IMR-90 (cell line): ENCODE measurements at regions not wholly inside any gene's neighbourhood (a gene's known extent, or its start where the extent isn't known, plus 50 kb on each side); places are given as distances from the start of the nearest gene placed in this dataset.

Experiments used
- ATAC-seq: fragments of 200-7000 bp; cut with Tn5 transposase; 2 replicates; pipeline ENCODE4 v1.9.1; 2020; ENCODE audit warnings: low read depth, mild to moderate bottlenecking, moderate library complexity
- BruUV-seq: library from RNA; stranded (reverse); fragments of 400-500 nt; replicated peaks from 2 replicates; lab custom pipeline; 2021; lab: Mats Ljungman, UMichigan
- CTCF ChIA-PET: fragments of 300-600 bp; formaldehyde crosslinking; extraction: SDS; loops from one replicate; lab custom pipeline; 2021; ENCODE audit warnings: antibody characterized with exemption; lab: Yijun Ruan, JAX
- POLR2A ChIA-PET: fragments of 300-600 bp; sonication (Branson Sonifier 250); formaldehyde crosslinking; loops from one replicate; lab custom pipeline; 2022; ENCODE audit warnings: antibody characterized with exemption; ENCODE audit not compliant: unreplicated experiment; lab: Charles Lee
- DNase-seq: peaks from one replicate; pipeline ENCODE4 v3.0.0; 2013
- H2AFZ ChIP-seq: replicated peaks from 2 replicates; pipeline ENCODE3; 2013; ENCODE audit warnings: low read length, mild to moderate bottlenecking; ENCODE audit not compliant: poor library complexity
- H2AK5ac ChIP-seq: 2 replicates; pipeline ENCODE4 v1.6.1; 2013; ENCODE audit warnings: low read depth, low read length, inconsistent platforms
- H2AK9ac ChIP-seq: replicated peaks from 2 replicates; pipeline ENCODE3; 2013; ENCODE audit warnings: mild to moderate bottlenecking, low read depth, low read length, moderate library complexity; ENCODE audit not compliant: poor library complexity
- H2BK120ac ChIP-seq: 2 replicates; pipeline ENCODE4 v1.6.1; 2013; ENCODE audit warnings: low read depth, low read length, inconsistent platforms
- H2BK15ac ChIP-seq: 3 replicates; pipeline ENCODE4 v1.6.1; 2013; ENCODE audit warnings: low read depth, low read length, inconsistent platforms
- H2BK20ac ChIP-seq: 2 replicates; pipeline ENCODE4 v1.6.1; 2013; ENCODE audit warnings: low read depth, mild to moderate bottlenecking, inconsistent platforms, low read length, moderate library complexity
- H2BK5ac ChIP-seq: 2 replicates; pipeline ENCODE4 v1.6.1; 2013; ENCODE audit warnings: mild to moderate bottlenecking, low read depth, low read length, inconsistent platforms; ENCODE audit not compliant: poor library complexity, severe bottlenecking
- H3K14ac ChIP-seq: replicated peaks from 2 replicates; pipeline ENCODE4 v1.6.1; 2013; ENCODE audit warnings: low read depth, low read length, inconsistent platforms
- H3K18ac ChIP-seq: 2 replicates; pipeline ENCODE4 v1.6.1; 2013; ENCODE audit warnings: low read depth, low read length, control low read depth
- H3K23ac ChIP-seq: 2 replicates; pipeline ENCODE4 v1.6.1; 2013; ENCODE audit warnings: low read depth, low read length, inconsistent platforms
- H3K27ac ChIP-seq: 2 replicates; pipeline ENCODE4 v1.5.1; 2013; ENCODE audit warnings: mild to moderate bottlenecking, control low read depth, low read length; ENCODE audit not compliant: insufficient read depth
- H3K27me3 ChIP-seq: 2 replicates; pipeline ENCODE4 v1.6.1; 2013; ENCODE audit warnings: low read length; ENCODE audit not compliant: control insufficient read depth, insufficient read depth
- H3K36me3 ChIP-seq: 2 replicates; pipeline ENCODE4 v1.6.1; 2013; ENCODE audit warnings: low read length, mixed read lengths; ENCODE audit not compliant: control insufficient read depth, insufficient read depth
- H3K4ac ChIP-seq: 2 replicates; pipeline ENCODE4 v1.6.1; 2013; ENCODE audit warnings: low read depth, low read length, inconsistent platforms
- H3K4me1 ChIP-seq: 2 replicates; pipeline ENCODE4 v1.6.1; 2013; ENCODE audit warnings: low read length, mixed read lengths; ENCODE audit not compliant: control insufficient read depth, insufficient read depth
- H3K4me2 ChIP-seq: 2 replicates; pipeline ENCODE4 v1.6.1; 2013; ENCODE audit warnings: low read depth, mild to moderate bottlenecking, control low read depth, low read length, moderate library complexity
- H3K4me3 ChIP-seq: 2 replicates; pipeline ENCODE4 v1.5.1; 2013; ENCODE audit warnings: low read depth, mild to moderate bottlenecking, control low read depth, low read length, moderate library complexity; ENCODE audit not compliant: insufficient read depth
- H3K56ac ChIP-seq: 2 replicates; pipeline ENCODE4 v1.6.1; 2013; ENCODE audit warnings: low read length, inconsistent platforms; ENCODE audit not compliant: insufficient read depth; ENCODE audit errors: extremely low read depth
- H3K79me1 ChIP-seq, 2 experiments: 2 replicates each; pipeline ENCODE4 v1.6.1; 2013; ENCODE audit warnings: low read length in 2 of 2, inconsistent platforms in 1 of 2, low read depth in 1 of 2
- H3K9ac ChIP-seq: 2 replicates; pipeline ENCODE4 v1.6.1; 2013; ENCODE audit warnings: low read depth, low read length, control low read depth
- H3K9me1 ChIP-seq: 2 replicates; pipeline ENCODE4 v1.6.1; 2013; ENCODE audit warnings: low read length, inconsistent platforms; ENCODE audit not compliant: insufficient read depth
- H3K9me3 ChIP-seq: 2 replicates; pipeline ENCODE4 v1.6.1; 2013; ENCODE audit warnings: low read length; ENCODE audit not compliant: control insufficient read depth, insufficient read depth
- H4K20me1 ChIP-seq: 2 replicates; pipeline ENCODE4 v1.6.1; 2013; ENCODE audit warnings: low read length, inconsistent platforms; ENCODE audit not compliant: insufficient read depth
- H4K5ac ChIP-seq: 2 replicates; pipeline ENCODE4 v1.6.1; 2013; ENCODE audit warnings: mild to moderate bottlenecking, low read depth, low read length, control low read depth
- H4K8ac ChIP-seq, 2 experiments: 2 replicates each; pipeline ENCODE4 v1.6.1; 2013; ENCODE audit warnings: low read depth in 2 of 2, low read length in 2 of 2, control low read depth in 1 of 2, inconsistent platforms in 1 of 2
- H4K91ac ChIP-seq: 2 replicates; pipeline ENCODE4 v1.6.1; 2013; ENCODE audit warnings: low read depth, low read length, inconsistent platforms; ENCODE audit not compliant: insufficient read depth
- BHLHE40 ChIP-seq: fragments of 150-350 bp; IDR thresholded peaks from 2 replicates; pipeline ENCODE4 v1.6.1; 2016; ENCODE audit warnings: mild to moderate bottlenecking, low read depth, low read length
- CEBPB ChIP-seq: IDR thresholded peaks from 2 replicates; pipeline ENCODE4 v1.6.1; 2012; ENCODE audit warnings: low read depth, low read length, improper control_type of control experiment
- CHD1 ChIP-seq: IDR thresholded peaks from 2 replicates; pipeline ENCODE4 v1.6.1; 2012; ENCODE audit warnings: low read depth, low read length, improper control_type of control experiment
- CTCF ChIP-seq: conservative IDR thresholded peaks from 2 replicates; pipeline ENCODE4 v1.5.1; 2012; ENCODE audit warnings: mild to moderate bottlenecking, low read depth, low read length, improper control_type of control experiment
- ELK1 ChIP-seq: fragments of 150-350 bp; IDR thresholded peaks from 2 replicates; pipeline ENCODE4 v1.6.1; 2016; ENCODE audit warnings: low read depth, mild to moderate bottlenecking, low read length, moderate library complexity, borderline replicate concordance
- FOS ChIP-seq: fragments of 150-350 bp; IDR thresholded peaks from 2 replicates; pipeline ENCODE4 v1.6.1; 2016; ENCODE audit warnings: low read depth, low read length
- MAFK ChIP-seq: IDR thresholded peaks from 2 replicates; pipeline ENCODE4 v1.6.1; 2012; ENCODE audit warnings: low read depth, low read length, improper control_type of control experiment
- MAZ ChIP-seq: IDR thresholded peaks from 2 replicates; pipeline ENCODE4 v1.6.1; 2012; ENCODE audit warnings: low read depth, mild to moderate bottlenecking, low read length, improper control_type of control experiment, moderate library complexity, borderline replicate concordance
- MXI1 ChIP-seq: IDR thresholded peaks from 2 replicates; pipeline ENCODE4 v1.6.1; 2012; ENCODE audit warnings: low read depth, mild to moderate bottlenecking, low read length, moderate library complexity, borderline replicate concordance
- NFE2L2 ChIP-seq: fragments of 150-350 bp; IDR thresholded peaks from 2 replicates; pipeline ENCODE4 v1.6.1; 2016; ENCODE audit warnings: low read depth, mild to moderate bottlenecking, low read length
- POLR2A ChIP-seq: IDR thresholded peaks from 2 replicates; pipeline ENCODE4 v1.6.1; 2012; ENCODE audit warnings: mild to moderate bottlenecking, low read depth, low read length
- RAD21 ChIP-seq: IDR thresholded peaks from 2 replicates; pipeline ENCODE4 v1.6.1; 2012; ENCODE audit warnings: low read length, improper control_type of control experiment
- RCOR1 ChIP-seq: IDR thresholded peaks from 2 replicates; pipeline ENCODE4 v1.6.1; 2012; ENCODE audit warnings: mild to moderate bottlenecking, low read length, improper control_type of control experiment; ENCODE audit not compliant: insufficient replicate concordance
- RFX5 ChIP-seq: IDR thresholded peaks from 2 replicates; pipeline ENCODE4 v1.8.0; 2012; ENCODE audit warnings: low read depth, mild to moderate bottlenecking, low read length, moderate library complexity
- SMC3 ChIP-seq: fragments of 150-350 bp; IDR thresholded peaks from 2 replicates; pipeline ENCODE4 v1.6.1; 2016; ENCODE audit warnings: low read depth, mild to moderate bottlenecking, antibody characterized with exemption, low read length, moderate library complexity
- USF2 ChIP-seq: fragments of 150-350 bp; IDR thresholded peaks from 2 replicates; pipeline ENCODE4 v1.6.1; 2017; ENCODE audit warnings: mild to moderate bottlenecking, antibody characterized with exemption, low read length, low read depth
- WGBS, 2 experiments: methylation state at CpG; one replicate each; pipeline versions ENCODE4 v1.1.5 to v1.1.7; 2013; ENCODE audit warnings: missing lambda C conversion rate in 2 of 2; ENCODE audit not compliant: insufficient read length in 1 of 2; ENCODE audit errors: extremely low coverage in 2 of 2; 5-methylcytosine and 5-hydroxymethylcytosine counted together
- dilution Hi-C: fragments of 300-500 bp; cut with HindIII; formaldehyde crosslinking; loops from one replicate; pipeline ENCODE4 v1.14.3; 2018; ENCODE audit warnings: low sequenced_read_pairs; ENCODE audit not compliant: unreplicated experiment
- in situ Hi-C: fragments of 300-500 bp; cut with MboI; formaldehyde crosslinking; loops from 3 replicates; pipeline ENCODE4 v1.14.3; 2019; ENCODE audit warnings: low sequenced_read_pairs, inconsistent platforms, mixed read lengths
- intact Hi-C: fragments of 100-400 bp; cut with micrococcal nuclease; formaldehyde crosslinking; loops from 2 replicates; pipeline ENCODE4 v1.10.0; 2022

- Histone ChIP-seq H3K9me1 (peaks cover 3% of the 10 kb centered on the region; the same call in 1 of the 2 replicates), H2AFZ (no peak overlapping the region), H3K27me3 (no peaks in the 10 kb centered on the region), H2BK120ac (no peak overlapping the region), H2AK9ac (no peak overlapping the region), H2AK5ac (no peak overlapping the region), H4K8ac (no peak overlapping the region), H3K9ac (no peak overlapping the region), H3K4me1 (peaks cover 5% of the 10 kb centered on the region; the same call in 1 of the 2 replicates), H4K5ac (no peak overlapping the region), H2BK20ac (no peak overlapping the region), H3K79me1 (peaks cover 14 to 20% of the 10 kb centered on the region in 2 experiments), H3K36me3 (no peaks in the 10 kb centered on the region), H3K14ac (no peak overlapping the region), H2BK5ac (no peak overlapping the region), H3K27ac (no peak overlapping the region), H4K20me1 (no peaks in the 10 kb centered on the region), H3K4me2 (no peak overlapping the region), H3K23ac (no peak overlapping the region), H3K4me3 (no peak overlapping the region), H3K56ac (no peak overlapping the region), H3K9me3 (no peaks in the 10 kb centered on the region), H2BK15ac (no peak overlapping the region), H3K4ac (no peak overlapping the region), H3K18ac (no peak overlapping the region), H4K91ac (no peak overlapping the region)
- BruUV-seq: no TSS peak
- DNase-seq: no peak
- intact Hi-C loops (no loop called here), dilution Hi-C loops (no loop called here), in situ Hi-C loops (no loop called here)
- ChIA-PET POLR2A (no interaction called here), CTCF (no interaction called here)
- no peak for ATAC-seq
- no CpG with 5 or more reads among the region's 7 CpGs for WGBS, 2 experiments
- TF ChIP-seq POLR2A (no peak), MXI1 (no peak), RAD21 (no peak), BHLHE40 (no peak), CEBPB (no peak), NFE2L2 (no peak), SMC3 (no peak), USF2 (no peak), MAZ (no peak), RFX5 (no peak), RCOR1 (no peak), MAFK (no peak), CTCF (no peak), ELK1 (no peak), CHD1 (no peak), FOS (no peak)
Measured at GRCh38 chr5:42982107-42982622, 58.0 kb downstream of the ANXA2R start.
